ENCODE measurements at regions not wholly inside any gene's neighbourhood (a gene's known extent, or its start where the extent isn't known, plus 50 kb on each side); places are given as distances from the start of the nearest gene placed in this dataset.

DNA sequence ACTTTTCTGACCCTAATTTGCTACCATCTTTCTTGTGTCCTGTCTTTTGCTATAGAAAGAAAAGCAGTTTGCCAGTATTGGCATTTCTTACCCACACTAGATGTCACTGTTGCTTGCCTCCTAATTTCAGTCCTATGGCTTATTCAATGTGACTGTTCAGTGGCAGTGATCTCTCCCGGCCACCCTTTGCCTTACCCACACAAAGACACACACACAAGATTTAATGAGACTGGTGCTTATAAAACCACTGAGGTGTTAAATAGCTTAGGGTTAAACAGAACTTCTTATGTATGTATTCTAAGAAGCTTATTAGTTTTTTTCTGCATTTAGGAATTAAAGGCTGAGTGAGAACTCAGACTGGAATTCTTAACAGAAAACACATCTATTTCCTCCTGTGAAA, 233.6 kb upstream of the ASCC3 start:
- Histone ChIP-seq H3K27ac (replicated peaks) (no peak overlapping the region), H3K36me3 (no peaks in the 10 kb centered on the region), H3K27me3 (ENCODE audit: low read depth) (peaks cover 25% of the 10 kb centered on the region), H3K9me3 (replicated peaks) (no peaks in the 10 kb centered on the region), H3K4me3 (no peak overlapping the region), H3K4me1 (no peaks in the 10 kb centered on the region)
- TF ChIP-seq, protein P1, sequence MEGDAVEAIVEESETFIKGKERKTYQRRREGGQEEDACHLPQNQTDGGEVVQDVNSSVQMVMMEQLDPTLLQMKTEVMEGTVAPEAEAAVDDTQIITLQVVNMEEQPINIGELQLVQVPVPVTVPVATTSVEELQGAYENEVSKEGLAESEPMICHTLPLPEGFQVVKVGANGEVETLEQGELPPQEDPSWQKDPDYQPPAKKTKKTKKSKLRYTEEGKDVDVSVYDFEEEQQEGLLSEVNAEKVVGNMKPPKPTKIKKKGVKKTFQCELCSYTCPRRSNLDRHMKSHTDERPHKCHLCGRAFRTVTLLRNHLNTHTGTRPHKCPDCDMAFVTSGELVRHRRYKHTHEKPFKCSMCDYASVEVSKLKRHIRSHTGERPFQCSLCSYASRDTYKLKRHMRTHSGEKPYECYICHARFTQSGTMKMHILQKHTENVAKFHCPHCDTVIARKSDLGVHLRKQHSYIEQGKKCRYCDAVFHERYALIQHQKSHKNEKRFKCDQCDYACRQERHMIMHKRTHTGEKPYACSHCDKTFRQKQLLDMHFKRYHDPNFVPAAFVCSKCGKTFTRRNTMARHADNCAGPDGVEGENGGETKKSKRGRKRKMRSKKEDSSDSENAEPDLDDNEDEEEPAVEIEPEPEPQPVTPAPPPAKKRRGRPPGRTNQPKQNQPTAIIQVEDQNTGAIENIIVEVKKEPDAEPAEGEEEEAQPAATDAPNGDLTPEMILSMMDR (IDR thresholded peaks at IDR 0.05; ENCODE audit: borderline replicate concordance): peak; percentile 63
- intact Hi-C loops (cut with micrococcal nuclease): no loop called here
- no peak for DNase-seq

DNA sequence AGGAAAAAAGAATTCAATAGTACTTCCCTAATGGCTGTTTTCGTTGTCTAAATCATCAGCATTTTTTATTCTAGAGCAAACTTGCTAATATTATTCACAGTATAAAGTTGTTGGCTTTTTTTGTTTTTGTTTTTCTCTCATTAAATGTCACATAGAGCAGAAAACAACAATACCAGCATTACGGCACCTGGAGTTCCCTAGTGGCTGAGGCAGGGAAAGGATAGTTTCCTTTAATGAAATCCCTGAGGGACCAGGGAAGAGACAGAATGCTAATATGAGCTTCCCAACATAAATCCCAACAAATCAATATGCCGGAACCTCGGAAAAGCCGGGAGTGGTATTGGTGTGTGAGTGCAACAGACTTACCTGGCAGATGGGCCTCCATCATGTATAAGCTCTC, 235.2 kb upstream of the ASCC3 start:
- TF ChIP-seq, protein P1 (IDR thresholded peaks at IDR 0.05; ENCODE audit: borderline replicate concordance): no peak
- no peak overlapping the region for H3K4me3 ChIP-seq
- peaks cover 25% of the 10 kb centered on the region for H3K27me3 ChIP-seq (ENCODE audit: low read depth)
- DNase-seq: no peak
- no peaks in the 10 kb centered on the region for H3K9me3 ChIP-seq (replicated peaks)
- no peaks in the 10 kb centered on the region for H3K4me1 ChIP-seq
- H3K36me3 ChIP-seq: no peaks in the 10 kb centered on the region
- H3K27ac ChIP-seq (replicated peaks): no peak overlapping the region
- intact Hi-C loops (cut with micrococcal nuclease): no loop called here

DNA sequence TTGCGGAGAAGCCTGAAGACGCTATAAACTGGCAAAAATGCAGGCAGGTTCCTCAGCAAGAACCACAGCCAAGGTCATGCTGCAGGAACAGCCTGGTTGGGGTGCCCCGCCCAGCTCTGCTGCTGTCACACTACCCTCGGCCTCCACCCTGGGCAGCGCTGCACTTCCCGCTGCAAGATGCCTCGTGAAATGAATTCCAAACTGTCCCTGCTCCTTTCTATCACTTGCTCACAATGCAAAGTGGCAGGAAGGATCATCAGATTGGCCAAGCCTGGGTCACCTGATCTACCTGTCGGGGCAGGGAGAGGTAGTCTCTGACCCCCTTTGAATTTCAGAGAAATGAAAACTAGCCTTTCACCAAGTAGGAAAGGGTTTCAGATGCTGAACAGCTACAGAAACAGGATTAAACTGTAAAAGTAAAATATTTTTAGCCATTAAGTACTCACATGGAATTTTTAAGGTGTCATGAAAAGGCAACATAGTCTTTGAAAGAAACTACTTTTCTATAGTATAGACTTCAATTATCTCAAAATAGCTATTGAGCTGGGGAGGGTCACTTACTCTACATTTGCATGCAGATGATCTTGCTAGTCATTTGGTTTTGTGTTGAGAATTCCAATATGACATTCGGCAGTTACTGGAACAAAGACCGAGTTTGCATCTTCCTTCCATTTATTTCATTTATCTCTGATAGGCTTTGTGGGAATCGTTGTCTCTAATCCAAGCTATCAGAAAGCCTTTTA, 236.4 kb upstream of the ASCC3 start:
- Histone ChIP-seq H3K9me3 (replicated peaks) (no peaks in the 10 kb centered on the region), H3K4me3 (no peak overlapping the region), H3K4me1 (no peaks in the 10 kb centered on the region), H3K27ac (replicated peaks) (no peak overlapping the region), H3K36me3 (no peaks in the 10 kb centered on the region), H3K27me3 (ENCODE audit: low read depth) (peaks cover 25% of the 10 kb centered on the region)
- intact Hi-C loops (cut with micrococcal nuclease): no loop called here
- no peak for DNase-seq
- TF ChIP-seq, protein P1 (IDR thresholded peaks at IDR 0.05; ENCODE audit: borderline replicate concordance): no peak

DNA sequence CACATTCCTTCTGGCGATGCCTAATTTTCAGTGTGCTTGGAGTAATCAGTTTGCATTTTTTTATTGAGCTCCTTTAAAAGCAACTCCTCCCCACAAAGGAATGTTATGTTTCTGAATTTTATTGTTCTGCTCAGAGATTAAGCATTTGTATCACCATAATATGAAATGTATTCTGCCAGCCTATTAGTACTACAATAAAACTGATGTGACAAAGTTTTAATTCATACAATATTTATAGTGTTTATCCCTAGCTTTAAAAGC, 236.9 kb upstream of the ASCC3 start:
- H3K4me3 ChIP-seq: no peak overlapping the region
- no peaks in the 10 kb centered on the region for H3K4me1 ChIP-seq
- H3K36me3 ChIP-seq: no peaks in the 10 kb centered on the region
- H3K9me3 ChIP-seq (replicated peaks): no peaks in the 10 kb centered on the region
- intact Hi-C loops (cut with micrococcal nuclease): no loop called here
- peaks cover 25% of the 10 kb centered on the region for H3K27me3 ChIP-seq (ENCODE audit: low read depth)
- DNase-seq: no peak
- H3K27ac ChIP-seq (replicated peaks): no peak overlapping the region
- TF ChIP-seq, protein P1 (IDR thresholded peaks at IDR 0.05; ENCODE audit: borderline replicate concordance): no peak

DNA sequence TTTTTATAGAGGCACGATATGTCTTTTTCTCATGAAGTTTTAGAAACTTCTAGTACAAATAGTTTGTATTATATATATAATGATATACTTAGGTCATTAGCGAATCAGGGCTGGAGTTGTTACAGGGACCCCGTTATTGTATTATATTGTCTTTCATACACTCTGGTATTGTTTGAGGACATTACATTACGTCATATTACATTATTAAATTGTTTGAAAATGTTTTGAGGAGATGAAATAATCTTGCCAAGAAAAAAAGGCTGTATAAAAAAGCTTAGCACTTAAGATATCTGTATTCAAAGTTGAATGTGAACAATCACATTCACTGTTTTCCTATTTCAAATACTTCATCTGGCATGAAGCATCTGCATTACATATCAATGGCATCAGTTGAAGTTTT, 239.6 kb upstream of the ASCC3 start:
- no peak for DNase-seq
- no peak overlapping the region for H3K4me3 ChIP-seq
- H3K36me3 ChIP-seq: no peaks in the 10 kb centered on the region
- no peaks in the 10 kb centered on the region for H3K4me1 ChIP-seq
- TF ChIP-seq, protein P1 (IDR thresholded peaks at IDR 0.05; ENCODE audit: borderline replicate concordance): no peak
- no peak overlapping the region for H3K27ac ChIP-seq (replicated peaks)
- H3K9me3 ChIP-seq (replicated peaks): no peaks in the 10 kb centered on the region
- intact Hi-C loops (cut with micrococcal nuclease): no loop called here
- peaks cover 11% of the 10 kb centered on the region for H3K27me3 ChIP-seq (ENCODE audit: low read depth)
